Dermis blood vessel endothelial cell (primary cell): ENCODE measurements at regions not wholly inside any gene's neighbourhood (a gene's known extent, or its start where the extent isn't known, plus 50 kb on each side); places are given as distances from the start of the nearest gene placed in this dataset.

Experiments
- DNase-seq: peaks from one replicate; pipeline ENCODE4 v3.0.0; 2010

- peak; percentile 61 for DNase-seq
Measured at GRCh38 chr4:41318839-41319530, 62.3 kb downstream of the UCHL1 start.

GRCh38 chr4:41319553-41319952 is 62.8 kb downstream of the UCHL1 start:
- peak; percentile 11 for DNase-seq

- no peak for DNase-seq
Measured at GRCh38 chr4:41320278-41320677, 63.5 kb downstream of the UCHL1 start.

- DNase-seq: no peak
Measured at GRCh38 chr4:41320786-41321185, 64.1 kb downstream of the UCHL1 start.

- DNase-seq: no peak
Measured at GRCh38 chr4:41321216-41321945, 64.7 kb downstream of the UCHL1 start.

- DNase-seq: no peak
Measured at GRCh38 chr4:41322617-41323016, 65.9 kb downstream of the UCHL1 start.

- DNase-seq: no peak
Measured at GRCh38 chr4:41323179-41323578, 66.5 kb downstream of the UCHL1 start.

- DNase-seq: peak; percentile 62
Measured at GRCh38 chr4:41323706-41324105, 67.0 kb downstream of the UCHL1 start.

GRCh38 chr4:41324861-41325260 is 68.1 kb downstream of the UCHL1 start:
- DNase-seq: no peak

- no peak for DNase-seq
Measured at GRCh38 chr4:41325901-41326300, 69.2 kb downstream of the UCHL1 start.

GRCh38 chr4:41326776-41327175 is 70.0 kb downstream of the UCHL1 start:
- DNase-seq: no peak

GRCh38 chr4:41327770-41328169 is 71.0 kb downstream of the UCHL1 start:
- DNase-seq: no peak

- peak; percentile 74 for DNase-seq
Measured at GRCh38 chr4:41329361-41329760, 72.6 kb downstream of the UCHL1 start.

- DNase-seq: no peak
Measured at GRCh38 chr4:41331224-41331623, 74.5 kb downstream of the UCHL1 start.

GRCh38 chr4:41332510-41333054 is 75.9 kb downstream of the UCHL1 start:
- no peak for DNase-seq

- DNase-seq: no peak
Measured at GRCh38 chr4:41334182-41334581, 77.5 kb downstream of the UCHL1 start.

GRCh38 chr4:41339812-41340809 is 83.4 kb downstream of the UCHL1 start:
- peak; percentile 76 for DNase-seq

GRCh38 chr4:41346306-41347061 is 89.8 kb downstream of the UCHL1 start:
- DNase-seq: peak; percentile 29

GRCh38 chr4:41349021-41349420 is 92.3 kb downstream of the UCHL1 start:
- peak; percentile 59 for DNase-seq

GRCh38 chr4:41358647-41359421 is 102.1 kb downstream of the UCHL1 start:
- no peak for DNase-seq

GRCh38 chr4:41359422-41359775 is 102.7 kb downstream of the UCHL1 start:
- no peak for DNase-seq
